Nephron progenitor cell (in vitro differentiated cells): ENCODE measurements at regions not wholly inside any gene's neighbourhood (a gene's known extent, or its start where the extent isn't known, plus 50 kb on each side); places are given as distances from the start of the nearest gene placed in this dataset.

Experiments
- DNase-seq: peaks from one replicate; pipeline ENCODE4 v3.0.0; 2021
- H3K27ac Mint-ChIP-seq: 2 replicates; pipeline ENCODE4 v1.8.0; 2021; ENCODE audit warnings: mild to moderate bottlenecking, moderate library complexity, mixed read lengths
- H3K27me3 Mint-ChIP-seq: 2 replicates; pipeline ENCODE4 v1.8.0; 2021; ENCODE audit warnings: mild to moderate bottlenecking, low read depth, mixed read lengths; ENCODE audit not compliant: poor library complexity
- H3K36me3 Mint-ChIP-seq: 2 replicates; pipeline ENCODE4 v1.8.0; 2021; ENCODE audit warnings: low read depth, mixed read lengths
- H3K4me1 Mint-ChIP-seq: 2 replicates; pipeline ENCODE4 v1.8.0; 2021; ENCODE audit warnings: mixed read lengths
- H3K4me3 Mint-ChIP-seq: 2 replicates; pipeline ENCODE4 v1.8.0; 2021; ENCODE audit warnings: mild to moderate bottlenecking, moderate library complexity, mixed read lengths
- H3K9me3 Mint-ChIP-seq: 2 replicates; pipeline ENCODE4 v1.8.0; 2021; ENCODE audit warnings: mild to moderate bottlenecking, moderate library complexity, mixed read lengths
- TF ChIP-seq, protein P1 (sequence below): fragments of 200-600 bp; sonication (generic); IDR thresholded peaks from 2 replicates; pipeline ENCODE4 v1.5.0; 2021; ENCODE audit warnings: antibody characterized with exemption

DNA sequence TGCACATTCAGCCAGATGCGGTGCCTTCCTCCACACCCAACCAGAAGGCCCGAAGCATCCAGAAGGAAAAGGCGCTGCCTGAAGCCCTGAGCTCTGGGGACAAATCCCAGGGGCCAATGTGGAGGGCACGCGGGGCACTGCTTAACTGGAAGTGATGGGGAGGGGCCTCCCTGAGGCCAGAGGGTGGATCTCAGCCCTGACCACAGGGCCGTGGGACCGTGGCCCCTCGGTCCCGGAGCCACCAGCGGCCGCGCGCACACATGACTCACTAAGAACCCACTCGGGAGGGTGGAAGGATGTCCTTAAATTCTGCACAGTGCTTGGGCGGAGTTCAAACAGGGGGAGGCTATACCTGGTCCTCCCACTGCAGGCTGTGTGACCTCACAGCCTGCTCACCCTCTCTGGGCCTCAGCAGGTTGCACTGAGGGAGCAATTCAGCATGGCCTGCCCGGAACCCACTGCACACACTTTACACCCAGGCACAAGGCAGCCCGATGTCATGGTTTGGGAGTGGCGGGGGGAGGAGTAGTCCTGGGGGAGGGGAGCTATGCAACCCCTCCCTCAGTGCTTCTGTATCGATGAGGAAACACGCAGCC is 89.5 kb downstream of the RFLNA start:
- Mint-ChIP-seq H3K4me3 (no peak overlapping the region), H3K9me3 (no peaks in the 10 kb centered on the region), H3K4me1 (peaks cover 54% of the 10 kb centered on the region), H3K36me3 (no peaks in the 10 kb centered on the region), H3K27me3 (no peaks in the 10 kb centered on the region), H3K27ac (no peak overlapping the region)
- TF ChIP-seq, protein P1, sequence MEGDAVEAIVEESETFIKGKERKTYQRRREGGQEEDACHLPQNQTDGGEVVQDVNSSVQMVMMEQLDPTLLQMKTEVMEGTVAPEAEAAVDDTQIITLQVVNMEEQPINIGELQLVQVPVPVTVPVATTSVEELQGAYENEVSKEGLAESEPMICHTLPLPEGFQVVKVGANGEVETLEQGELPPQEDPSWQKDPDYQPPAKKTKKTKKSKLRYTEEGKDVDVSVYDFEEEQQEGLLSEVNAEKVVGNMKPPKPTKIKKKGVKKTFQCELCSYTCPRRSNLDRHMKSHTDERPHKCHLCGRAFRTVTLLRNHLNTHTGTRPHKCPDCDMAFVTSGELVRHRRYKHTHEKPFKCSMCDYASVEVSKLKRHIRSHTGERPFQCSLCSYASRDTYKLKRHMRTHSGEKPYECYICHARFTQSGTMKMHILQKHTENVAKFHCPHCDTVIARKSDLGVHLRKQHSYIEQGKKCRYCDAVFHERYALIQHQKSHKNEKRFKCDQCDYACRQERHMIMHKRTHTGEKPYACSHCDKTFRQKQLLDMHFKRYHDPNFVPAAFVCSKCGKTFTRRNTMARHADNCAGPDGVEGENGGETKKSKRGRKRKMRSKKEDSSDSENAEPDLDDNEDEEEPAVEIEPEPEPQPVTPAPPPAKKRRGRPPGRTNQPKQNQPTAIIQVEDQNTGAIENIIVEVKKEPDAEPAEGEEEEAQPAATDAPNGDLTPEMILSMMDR = no peak
- DNase-seq = no peak

DNA sequence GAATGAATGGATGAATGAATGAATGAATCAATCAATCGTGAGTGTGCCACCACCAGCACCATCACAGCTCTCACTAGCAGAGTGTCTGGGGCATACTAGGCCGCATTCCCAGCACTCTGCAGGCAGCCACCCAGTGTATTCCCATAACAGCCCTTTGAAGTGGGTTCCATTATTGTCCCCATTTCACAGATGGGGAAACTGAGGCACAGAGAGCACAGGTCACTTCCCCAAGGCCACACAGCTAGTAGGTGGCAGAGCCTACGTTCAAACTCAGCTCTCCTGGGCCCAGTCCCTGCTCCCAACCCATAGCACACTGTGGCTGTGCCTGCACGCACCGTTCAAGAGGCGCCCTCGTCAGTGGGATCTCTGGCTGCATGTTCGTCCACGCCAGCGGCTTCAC is 88.1 kb downstream of the RFLNA start:
- H3K4me1 Mint-ChIP-seq = peaks cover 53% of the 10 kb centered on the region
- H3K36me3 Mint-ChIP-seq = no peaks in the 10 kb centered on the region
- no peak overlapping the region for H3K4me3 Mint-ChIP-seq
- TF ChIP-seq, protein P1 = no peak
- no peak for DNase-seq
- no peak overlapping the region for H3K27ac Mint-ChIP-seq
- H3K9me3 Mint-ChIP-seq = no peaks in the 10 kb centered on the region
- no peaks in the 10 kb centered on the region for H3K27me3 Mint-ChIP-seq

DNA sequence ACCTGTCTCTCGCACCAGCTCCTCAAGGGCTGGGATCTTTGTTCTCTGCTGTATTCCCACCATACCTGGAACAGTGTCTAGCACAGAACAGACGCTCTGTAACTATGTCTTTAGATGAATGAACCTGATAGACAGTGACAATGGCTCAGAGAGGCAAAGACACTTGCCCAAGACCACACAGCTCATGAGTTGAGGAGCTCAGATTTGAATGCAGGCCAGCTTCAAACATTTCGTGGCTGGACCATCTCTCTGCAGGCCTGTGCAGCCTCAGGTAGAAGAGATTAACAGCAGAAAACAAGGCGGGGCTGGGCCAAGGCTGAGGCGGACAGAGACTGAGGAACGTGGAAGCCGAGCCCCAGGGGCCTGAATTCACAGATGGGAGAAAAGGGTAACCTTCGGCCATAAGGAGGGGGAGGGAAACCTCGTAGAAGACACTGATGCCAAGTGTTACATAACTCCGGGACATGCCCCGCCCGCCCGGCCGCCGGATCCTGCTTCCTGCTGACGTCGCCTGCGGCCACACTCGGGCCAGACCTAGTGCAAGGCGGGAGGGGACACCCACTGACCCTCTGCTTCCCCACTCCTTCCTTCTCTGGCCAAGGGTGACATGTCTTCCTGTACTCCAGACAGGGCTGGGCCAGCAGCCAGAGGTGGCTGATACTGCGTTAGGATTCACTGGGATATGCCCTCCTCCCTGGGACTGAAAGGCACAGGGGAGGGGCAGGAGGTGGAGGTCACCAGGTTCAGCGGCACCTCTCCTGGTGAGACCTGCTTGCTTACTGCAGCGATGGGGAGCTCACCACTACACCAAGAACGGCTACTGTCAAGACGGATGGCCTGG is 86.8 kb downstream of the RFLNA start:
- Mint-ChIP-seq H3K36me3 (peaks cover 6% of the 10 kb centered on the region), H3K9me3 (no peaks in the 10 kb centered on the region), H3K27me3 (no peaks in the 10 kb centered on the region), H3K4me3 (no peak overlapping the region), H3K4me1 (peaks cover 45% of the 10 kb centered on the region), H3K27ac (peak overlapping the region; percentile 67)
- TF ChIP-seq, protein P1 = no peak
- DNase-seq = no peak

DNA sequence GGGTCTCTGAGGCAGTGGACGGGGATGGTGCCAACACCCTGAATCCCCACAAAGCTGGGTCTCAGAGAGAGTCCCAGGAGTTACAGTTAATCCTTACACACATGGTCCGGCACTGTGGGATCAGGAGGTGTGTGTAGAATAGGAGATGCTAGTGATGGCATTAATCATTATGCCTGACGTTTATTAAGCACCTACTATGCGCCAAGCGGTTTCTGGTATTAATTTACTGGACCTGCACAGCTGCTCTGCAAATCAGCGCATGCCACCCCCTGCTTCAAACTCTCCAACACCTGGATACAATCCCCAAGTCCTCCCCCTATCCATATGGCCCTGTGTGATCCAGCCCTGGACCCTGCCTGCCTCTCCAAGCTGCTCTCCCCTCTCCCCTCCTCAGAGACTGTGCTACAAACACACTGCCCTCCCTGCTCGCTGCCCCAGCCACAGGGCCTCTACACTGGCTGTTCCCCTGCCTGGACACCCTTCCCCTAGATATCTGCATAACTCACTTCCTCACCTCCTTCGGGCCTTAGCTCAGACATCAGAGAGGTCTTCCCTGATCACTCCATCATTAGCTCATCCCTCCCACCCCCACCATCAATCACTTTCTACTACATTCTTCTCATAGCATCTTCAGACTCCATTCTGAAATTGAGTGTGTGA is 86.0 kb downstream of the RFLNA start:
- Mint-ChIP-seq H3K27ac (peak overlapping the region; percentile 67), H3K27me3 (no peaks in the 10 kb centered on the region), H3K4me1 (peaks cover 41% of the 10 kb centered on the region), H3K36me3 (peaks cover 9% of the 10 kb centered on the region), H3K4me3 (no peak overlapping the region), H3K9me3 (no peaks in the 10 kb centered on the region)
- no peak for DNase-seq
- TF ChIP-seq, protein P1 = no peak

DNA sequence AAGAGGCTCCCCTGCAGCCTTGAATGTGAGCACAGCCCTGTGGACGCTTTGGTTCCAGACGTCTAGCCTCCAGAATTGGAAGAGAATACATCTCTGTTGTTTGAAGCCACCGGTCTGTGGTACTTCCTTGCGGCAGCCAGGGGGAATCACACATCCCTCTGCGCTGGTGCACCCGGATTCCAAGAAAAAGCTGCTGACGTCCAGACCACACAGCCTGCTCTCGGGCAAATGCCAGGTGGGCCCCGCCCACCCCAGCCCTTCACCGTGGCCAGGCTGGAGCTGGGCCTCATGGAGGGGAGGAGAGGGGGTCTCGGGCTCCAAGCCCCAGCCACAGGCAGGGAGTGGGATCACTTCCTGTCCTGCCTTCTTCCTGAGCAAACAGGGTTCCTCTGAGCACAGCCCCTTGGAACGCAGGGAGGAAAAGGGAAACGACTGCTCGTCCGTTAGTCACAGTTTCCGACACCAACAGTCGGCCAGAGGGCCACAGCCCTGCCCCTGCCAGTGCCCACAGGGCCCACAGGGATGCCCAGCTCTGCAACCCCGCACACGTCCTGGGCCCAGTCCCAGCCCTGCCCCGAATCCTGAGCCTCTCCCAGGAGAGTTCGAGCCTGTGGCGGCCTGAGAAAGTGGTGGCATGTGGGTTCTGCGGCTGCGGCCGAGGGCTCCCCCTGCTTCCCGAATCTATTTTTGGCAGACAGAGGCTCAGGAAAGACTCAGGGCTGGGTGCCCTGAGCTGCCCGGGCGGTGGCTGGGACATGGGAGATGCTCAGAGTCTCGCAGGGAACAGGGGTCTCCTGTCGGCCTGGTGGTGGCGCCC is 85.3 kb downstream of the RFLNA start:
- no peak for DNase-seq
- no peaks in the 10 kb centered on the region for H3K9me3 Mint-ChIP-seq
- H3K4me1 Mint-ChIP-seq = peaks cover 33% of the 10 kb centered on the region
- peaks cover 9% of the 10 kb centered on the region for H3K36me3 Mint-ChIP-seq
- no peaks in the 10 kb centered on the region for H3K27me3 Mint-ChIP-seq
- TF ChIP-seq, protein P1 = no peak
- H3K4me3 Mint-ChIP-seq = no peak overlapping the region
- peak overlapping the region; percentile 43 for H3K27ac Mint-ChIP-seq
